ENCODE measurements at regions not wholly inside any gene's neighbourhood (a gene's known extent, or its start where the extent isn't known, plus 50 kb on each side); places are given as distances from the start of the nearest gene placed in this dataset.
A peak's percentile ranks its signal among the peaks of the same experiment; 100 is the strongest.

DNA sequence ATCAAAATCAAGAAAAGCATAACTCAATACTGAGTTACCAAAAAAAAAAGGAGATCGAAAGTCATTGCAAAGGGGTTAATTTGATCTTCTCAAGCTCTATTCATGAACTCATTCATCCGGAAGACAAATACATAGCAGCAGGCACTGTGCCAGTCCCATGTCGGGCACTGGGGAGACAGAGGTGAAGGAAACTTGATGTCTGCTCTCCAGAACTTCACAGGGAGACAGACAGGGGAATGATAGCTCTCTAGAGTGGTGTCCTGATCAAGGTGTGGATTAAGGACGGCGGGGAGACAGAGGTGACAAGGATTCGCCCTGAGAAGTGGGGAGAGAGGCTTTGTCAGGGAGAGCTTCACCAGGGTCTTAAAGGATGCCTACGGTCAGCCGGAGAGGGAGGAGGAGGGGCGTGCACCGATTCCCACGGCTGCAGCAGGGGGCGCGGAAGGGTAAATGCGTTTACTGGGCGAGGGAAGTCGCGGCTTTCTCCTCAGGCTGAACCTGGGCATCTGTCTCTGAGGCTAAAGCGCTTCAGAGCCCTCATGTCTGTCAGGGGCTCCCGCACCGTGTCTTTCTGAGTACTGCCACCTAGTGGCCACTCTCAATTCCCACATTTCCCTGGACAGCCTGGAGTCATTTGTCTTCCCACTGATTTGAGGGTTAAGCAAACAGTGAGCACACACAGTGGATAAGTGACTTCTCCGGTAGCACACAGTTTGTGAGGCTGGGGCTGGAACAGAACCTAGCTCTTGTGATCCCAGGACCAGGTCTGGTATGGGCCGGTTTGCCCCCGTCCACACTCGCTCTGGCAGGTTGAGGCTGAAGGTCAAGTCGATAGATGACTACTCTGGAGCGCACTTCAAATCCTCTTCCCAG lies 152.8 kb downstream of the TENT5C start:
- peak overlapping the region; percentile 89 for H2AFZ ChIP-seq
- ChIA-PET CTCF (interaction anchor here (0.6 to 2.2 kb wide), 8 partner anchors 24 to 1608 kb away, joined by 3 to 18 read pairs (median 3); no protein-coding TSS in a partner anchor), POLR2A (ENCODE audit: unreplicated experiment) (no interaction called here)
- no peaks in the 10 kb centered on the region for H3K36me3 ChIP-seq (ENCODE audit: low read depth)
- no peaks in the 10 kb centered on the region for H3F3A ChIP-seq (ENCODE audit: insufficient read depth, low read depth)
- peaks cover 21% of the 10 kb centered on the region for H3K4me1 ChIP-seq (replicated peaks; ENCODE audit: insufficient read depth)
- intact Hi-C loops (cut with micrococcal nuclease; ENCODE audit: unreplicated experiment) = loop anchor here (1.0 to 10.0 kb wide), 6 partner anchors 68 to 691 kb away; no protein-coding TSS in a partner anchor
- no peaks in the 10 kb centered on the region for H3K79me2 ChIP-seq (ENCODE audit: low read depth)
- no TSS peak for BruUV-seq (replicated peaks)
- H3K9me2 ChIP-seq (ENCODE audit: insufficient read depth) = no peaks in the 10 kb centered on the region
- peak; percentile 80 to 83 for DNase-seq
- no peaks in the 10 kb centered on the region for H4K20me1 ChIP-seq (ENCODE audit: insufficient read depth)
- no peaks in the 10 kb centered on the region for H3K9me3 ChIP-seq (ENCODE audit: insufficient read depth, low read depth)
- TF ChIP-seq CTCF (conservative IDR thresholded peaks at IDR 0.05) (peak; percentile 98), EZH2 (IDR thresholded peaks at IDR 0.05; ENCODE audit: low read depth) (no peak)
- no peaks in the 10 kb centered on the region for H3K27me3 ChIP-seq (ENCODE audit: insufficient read depth, low read depth)
- no peak overlapping the region for H3K27ac ChIP-seq
- peak overlapping the region; percentile 85 for H3K4me2 ChIP-seq
- H3K4me3 ChIP-seq = peak overlapping the region; percentile 60

GRCh38 chr1:117759535-117759934 lies 153.7 kb downstream of the TENT5C start:
- BruUV-seq (replicated peaks) = no TSS peak
- no peaks in the 10 kb centered on the region for H3K9me2 ChIP-seq (ENCODE audit: insufficient read depth)
- no peaks in the 10 kb centered on the region for H3F3A ChIP-seq (ENCODE audit: insufficient read depth, low read depth)
- DNase-seq = peak in 1 of 2 experiments; percentile 22
- no peaks in the 10 kb centered on the region for H3K9me3 ChIP-seq (ENCODE audit: insufficient read depth, low read depth)
- ChIA-PET POLR2A (ENCODE audit: unreplicated experiment) (interaction anchor here (0.6 kb wide), 1 partner anchor 250 kb away, joined by 3 read pairs; no protein-coding TSS in a partner anchor), CTCF (interaction anchor here (0.5 kb wide), 1 partner anchor 1498 kb away, joined by 3 read pairs; no protein-coding TSS in a partner anchor)
- no peaks in the 10 kb centered on the region for H3K27me3 ChIP-seq (ENCODE audit: insufficient read depth, low read depth)
- no peak overlapping the region for H3K4me2 ChIP-seq
- H3K36me3 ChIP-seq (ENCODE audit: low read depth) = no peaks in the 10 kb centered on the region
- H2AFZ ChIP-seq = no peak overlapping the region
- H4K20me1 ChIP-seq (ENCODE audit: insufficient read depth) = no peaks in the 10 kb centered on the region
- peaks cover 13% of the 10 kb centered on the region for H3K4me1 ChIP-seq (replicated peaks; ENCODE audit: insufficient read depth)
- TF ChIP-seq EZH2 (IDR thresholded peaks at IDR 0.05; ENCODE audit: low read depth) (no peak), CTCF (conservative IDR thresholded peaks at IDR 0.05) (no peak)
- intact Hi-C loops (cut with micrococcal nuclease; ENCODE audit: unreplicated experiment) = loop anchor here (1.0 to 10.0 kb wide), 4 partner anchors 67 to 692 kb away; no protein-coding TSS in a partner anchor
- no peaks in the 10 kb centered on the region for H3K79me2 ChIP-seq (ENCODE audit: low read depth)
- no peak overlapping the region for H3K4me3 ChIP-seq
- no peak overlapping the region for H3K27ac ChIP-seq

DNA sequence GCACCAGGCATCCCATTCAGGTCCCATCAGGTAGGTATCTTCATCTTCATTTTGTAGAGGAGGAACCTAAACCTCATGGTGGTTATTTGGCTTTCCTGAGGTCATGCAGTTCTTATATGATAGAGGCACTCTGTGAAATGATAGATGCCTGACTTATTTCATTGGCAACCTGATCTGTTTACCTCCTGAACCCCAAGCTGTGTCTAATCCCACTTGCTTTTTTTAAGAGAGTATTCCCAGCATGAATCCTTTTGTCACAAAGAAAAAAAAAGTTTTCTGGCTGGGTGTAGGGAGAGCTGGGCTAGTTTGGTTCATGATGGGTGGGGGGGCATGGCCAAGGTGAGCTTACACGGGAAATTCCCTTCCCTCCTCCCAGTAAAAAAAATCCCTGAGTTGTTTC lies 154.2 kb downstream of the TENT5C start:
- H4K20me1 ChIP-seq (ENCODE audit: insufficient read depth) = no peaks in the 10 kb centered on the region
- H3K4me3 ChIP-seq = no peak overlapping the region
- H3K9me2 ChIP-seq (ENCODE audit: insufficient read depth) = no peaks in the 10 kb centered on the region
- no peak overlapping the region for H3K27ac ChIP-seq
- no peak overlapping the region for H2AFZ ChIP-seq
- H3F3A ChIP-seq (ENCODE audit: insufficient read depth, low read depth) = no peaks in the 10 kb centered on the region
- no peaks in the 10 kb centered on the region for H3K79me2 ChIP-seq (ENCODE audit: low read depth)
- H3K4me1 ChIP-seq (replicated peaks; ENCODE audit: insufficient read depth) = peaks cover 13% of the 10 kb centered on the region
- no peak for DNase-seq
- H3K4me2 ChIP-seq = no peak overlapping the region
- no peaks in the 10 kb centered on the region for H3K9me3 ChIP-seq (ENCODE audit: insufficient read depth, low read depth)
- H3K36me3 ChIP-seq (ENCODE audit: low read depth) = no peaks in the 10 kb centered on the region
- intact Hi-C loops (cut with micrococcal nuclease; ENCODE audit: unreplicated experiment) = loop anchor here (10.0 kb wide), 1 partner anchor 455 kb away; no protein-coding TSS in a partner anchor
- no peaks in the 10 kb centered on the region for H3K27me3 ChIP-seq (ENCODE audit: insufficient read depth, low read depth)
- no TSS peak for BruUV-seq (replicated peaks)
- TF ChIP-seq CTCF (conservative IDR thresholded peaks at IDR 0.05) (no peak), EZH2 (IDR thresholded peaks at IDR 0.05; ENCODE audit: low read depth) (no peak)
- ChIA-PET CTCF (no interaction called here), POLR2A (ENCODE audit: unreplicated experiment) (interaction anchor here (0.6 kb wide), 1 partner anchor 250 kb away, joined by 3 read pairs; no protein-coding TSS in a partner anchor)

Measured in PC-9 (cell line).